H9 (cell line): ENCODE measurements at regions not wholly inside any gene's neighbourhood (a gene's known extent, or its start where the extent isn't known, plus 50 kb on each side); places are given as distances from the start of the nearest gene placed in this dataset.

ENCODE experiments used
- DNase-seq: peaks from one replicate; pipeline ENCODE4 v3.0.0-alpha.2; 2017
- H2AFZ ChIP-seq: one replicate; pipeline ENCODE4 v1.6.1; 2013; ENCODE audit warnings: mild to moderate bottlenecking, low read length, control low read depth, moderate library complexity
- H2AK5ac ChIP-seq: 2 replicates; pipeline ENCODE4 v1.6.1; 2013; ENCODE audit warnings: low read length, control low read depth, mixed read lengths; ENCODE audit not compliant: insufficient read length
- H2BK120ac ChIP-seq: one replicate; pipeline ENCODE4 v1.6.1; 2013; ENCODE audit warnings: low read depth, mild to moderate bottlenecking, low read length, control low read depth, inconsistent platforms; ENCODE audit not compliant: poor library complexity, severe bottlenecking
- H2BK12ac ChIP-seq: 2 replicates; pipeline ENCODE4 v1.6.1; 2013; ENCODE audit warnings: low read length, control low read depth, mixed read lengths, low read depth; ENCODE audit not compliant: insufficient read length
- H2BK15ac ChIP-seq: 2 replicates; pipeline ENCODE4 v1.6.1; 2013; ENCODE audit warnings: low read depth, low read length, control low read depth
- H2BK20ac ChIP-seq: one replicate; pipeline ENCODE4 v1.6.1; 2013; ENCODE audit warnings: low read depth, mild to moderate bottlenecking, low read length, control low read depth, inconsistent platforms; ENCODE audit not compliant: poor library complexity, severe bottlenecking
- H2BK5ac ChIP-seq: 2 replicates; pipeline ENCODE4 v1.6.1; 2013; ENCODE audit warnings: low read length, control low read depth, mixed read lengths; ENCODE audit not compliant: insufficient read length
- H3K14ac ChIP-seq: 2 replicates; pipeline ENCODE4 v1.6.1; 2013; ENCODE audit warnings: low read length, control low read depth; ENCODE audit not compliant: insufficient read depth
- H3K18ac ChIP-seq: 2 replicates; pipeline ENCODE4 v1.6.1; 2013; ENCODE audit warnings: low read depth, mild to moderate bottlenecking, mixed read lengths, low read length, control low read depth; ENCODE audit not compliant: insufficient read length
- H3K23ac ChIP-seq: 2 replicates; pipeline ENCODE4 v1.6.1; 2013; ENCODE audit warnings: low read length, control low read depth, mixed read lengths, low read depth; ENCODE audit not compliant: insufficient read length
- H3K23me2 ChIP-seq: 2 replicates; pipeline ENCODE4 v1.6.1; 2013; ENCODE audit warnings: low read depth, mild to moderate bottlenecking, mixed read lengths, low read length, control low read depth; ENCODE audit not compliant: insufficient read length, poor library complexity, severe bottlenecking
- H3K27ac ChIP-seq: 2 replicates; pipeline ENCODE4 v1.5.1; 2013; ENCODE audit warnings: low read length, control low read depth, mixed read lengths, low read depth; ENCODE audit not compliant: insufficient read length
- H3K27me3 ChIP-seq: 2 replicates; pipeline ENCODE4 v1.6.1; 2013; ENCODE audit warnings: low read length, control low read depth, inconsistent platforms; ENCODE audit not compliant: insufficient read depth
- H3K4ac ChIP-seq: 2 replicates; pipeline ENCODE4 v1.6.1; 2013; ENCODE audit warnings: low read depth, mild to moderate bottlenecking, control low read depth, inconsistent platforms, low read length, moderate library complexity
- H3K4me1 ChIP-seq: 2 replicates; pipeline ENCODE4 v1.6.1; 2013; ENCODE audit warnings: low read length, control low read depth, inconsistent platforms; ENCODE audit not compliant: insufficient read depth
- H3K4me2 ChIP-seq: 2 replicates; pipeline ENCODE4 v1.6.1; 2013; ENCODE audit warnings: low read length, control low read depth, mixed read lengths; ENCODE audit not compliant: insufficient read length, insufficient read depth
- H3K56ac ChIP-seq: 2 replicates; pipeline ENCODE4 v1.6.1; 2013; ENCODE audit warnings: low read depth, mild to moderate bottlenecking, mixed read lengths, low read length, control low read depth; ENCODE audit not compliant: insufficient read length
- H3K79me1 ChIP-seq: 2 replicates; pipeline ENCODE4 v1.6.1; 2013; ENCODE audit warnings: low read depth, mild to moderate bottlenecking, moderate library complexity, low read length, control low read depth, inconsistent platforms; ENCODE audit not compliant: insufficient read depth, poor library complexity, severe bottlenecking
- H3K79me2 ChIP-seq: 2 replicates; pipeline ENCODE4 v1.6.1; 2013; ENCODE audit warnings: low read length, control low read depth, inconsistent platforms; ENCODE audit not compliant: insufficient read depth
- H3K9ac ChIP-seq: 2 replicates; pipeline ENCODE4 v1.6.1; 2013; ENCODE audit warnings: low read length, control low read depth, mixed read lengths; ENCODE audit not compliant: insufficient read length; ENCODE audit errors: extremely low read depth
- H3K9me3 ChIP-seq: one replicate; pipeline ENCODE4 v1.6.1; 2013; ENCODE audit warnings: low read depth, low read length, inconsistent platforms; ENCODE audit not compliant: control insufficient read depth
- H3T11ph ChIP-seq: one replicate; pipeline ENCODE4 v1.6.1; 2013; ENCODE audit warnings: mild to moderate bottlenecking, low read length, control low read depth, inconsistent platforms
- H4K20me1 ChIP-seq: one replicate; pipeline ENCODE4 v1.6.1; 2013; ENCODE audit not compliant: control insufficient read depth, insufficient read length, insufficient read depth
- H4K5ac ChIP-seq: 2 replicates; pipeline ENCODE4 v1.6.1; 2013; ENCODE audit warnings: low read depth, mild to moderate bottlenecking, mixed read lengths, low read length, control low read depth; ENCODE audit not compliant: insufficient read length
- H4K8ac ChIP-seq: replicated peaks from 2 replicates; pipeline ENCODE4 v1.6.1; 2013; ENCODE audit warnings: low read length, control low read depth, mixed read lengths, low read depth; ENCODE audit not compliant: insufficient read length
- H4K91ac ChIP-seq: 2 replicates; pipeline ENCODE4 v1.6.1; 2013; ENCODE audit warnings: low read depth, mild to moderate bottlenecking, moderate library complexity, mixed read lengths, low read length, control low read depth; ENCODE audit not compliant: insufficient read length
- H3K27ac Mint-ChIP-seq, 3 experiments: 2 replicates in 2 of 3; 3 replicates in 1 of 3; pipeline ENCODE4 v1.8.0; 2020 to 2021; ENCODE audit warnings: mixed read lengths in 3 of 3, mild to moderate bottlenecking in 1 of 3, moderate library complexity in 1 of 3
- H3K27me3 Mint-ChIP-seq: 2 replicates; pipeline ENCODE4 v1.8.0; 2021; ENCODE audit warnings: low read depth, mild to moderate bottlenecking, moderate library complexity, mixed read lengths
- H3K36me3 Mint-ChIP-seq, 3 experiments: 2 replicates in 2 of 3; 3 replicates in 1 of 3; pipeline ENCODE4 v1.8.0; 2020 to 2021; ENCODE audit warnings: low read depth in 3 of 3, mixed read lengths in 3 of 3; ENCODE audit not compliant: insufficient read depth in 1 of 3
- H3K4me1 Mint-ChIP-seq, 2 experiments: 2 replicates each; pipeline ENCODE4 v1.8.0; 2020; ENCODE audit warnings: mixed read lengths in 2 of 2
- H3K4me3 Mint-ChIP-seq, 2 experiments: 2 replicates in 1 of 2; 3 replicates in 1 of 2; pipeline ENCODE4 v1.8.0; 2020 to 2021; ENCODE audit warnings: mild to moderate bottlenecking in 2 of 2, mixed read lengths in 2 of 2, moderate library complexity in 1 of 2
- H3K9me3 Mint-ChIP-seq, 2 experiments: 2 replicates in 1 of 2; 3 replicates in 1 of 2; pipeline ENCODE4 v1.8.0; 2020; ENCODE audit warnings: mild to moderate bottlenecking in 2 of 2, mixed read lengths in 2 of 2, moderate library complexity in 1 of 2
- WGBS: extraction: QIAGEN DNeasy Blood & Tissue Kit; methylation state at CpG from one replicate; pipeline ENCODE4 v1.1.7; 2013; ENCODE audit warnings: missing lambda C conversion rate, low lambda C conversion rate, mixed read lengths; ENCODE audit not compliant: insufficient read length; ENCODE audit errors: extremely low coverage; 5-methylcytosine and 5-hydroxymethylcytosine counted together
- TF ChIP-seq, protein P1 (sequence below): fragments of 200-600 bp; sonication (generic); conservative IDR thresholded peaks from 3 replicates; pipeline ENCODE4 v1.8.0; 2021; ENCODE audit warnings: antibody characterized with exemption, mild to moderate bottlenecking

DNA sequence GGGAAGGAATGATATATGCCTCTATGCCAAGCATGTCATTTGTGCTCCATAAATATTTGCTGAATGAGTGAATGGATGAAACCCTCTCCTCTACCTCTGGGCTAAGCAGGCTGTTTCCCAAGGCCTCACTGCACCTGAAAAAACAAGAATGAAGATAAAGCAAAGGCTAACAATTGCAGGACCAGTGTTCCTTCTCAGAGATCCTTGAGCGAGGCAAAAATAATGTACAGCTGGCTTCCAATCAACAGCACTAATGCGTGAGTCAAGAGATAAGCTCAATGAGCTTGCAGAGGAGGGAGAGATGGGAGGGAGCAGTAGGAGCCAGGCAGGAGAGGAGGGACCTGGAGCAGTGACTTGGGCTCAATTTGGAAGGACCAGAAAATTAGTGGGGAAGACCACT lies 144.5 kb upstream of the NFE2L3 start:
- Histone ChIP-seq H3K56ac (no peak overlapping the region), H2BK15ac (no peak overlapping the region), H3K4ac (no peak overlapping the region), H2BK20ac (no peak overlapping the region), H2AK5ac (no peak overlapping the region), H3T11ph (no peak overlapping the region), H3K9me3 (peaks cover 8% of the 10 kb centered on the region), H3K79me2 (no peaks in the 10 kb centered on the region), H3K27ac (no peak overlapping the region), H3K27me3 (no peaks in the 10 kb centered on the region), H4K5ac (no peak overlapping the region), H3K9ac (no peak overlapping the region), H4K8ac (no peak overlapping the region), H4K20me1 (no peaks in the 10 kb centered on the region), H3K4me1 (no peaks in the 10 kb centered on the region), H3K79me1 (no peaks in the 10 kb centered on the region), H3K18ac (no peak overlapping the region), H3K4me2 (no peak overlapping the region), H3K14ac (no peak overlapping the region), H3K23ac (no peak overlapping the region), H2AFZ (no peak overlapping the region), H2BK12ac (no peak overlapping the region), H3K23me2 (no peaks in the 10 kb centered on the region), H2BK120ac (no peak overlapping the region), H2BK5ac (no peak overlapping the region), H4K91ac (no peak overlapping the region)
- peaks cover 39% of the 10 kb centered on the region in 2 experiments for H3K9me3 Mint-ChIP-seq
- 0 out of 4 replicates have a peak, but pooled peaks cover 0 to 3% of the 10 kb centered on the region in 2 experiments for H3K4me1 Mint-ChIP-seq
- DNase-seq: no peak
- WGBS: no CpG with 5 or more reads among the region's 2 CpGs
- H3K36me3 Mint-ChIP-seq: peaks cover 17 to 36% (median 25%) of the 10 kb centered on the region in 3 experiments
- no peak overlapping the region for H3K4me3 Mint-ChIP-seq
- H3K27ac Mint-ChIP-seq: no peak overlapping the region
- TF ChIP-seq, protein P1, sequence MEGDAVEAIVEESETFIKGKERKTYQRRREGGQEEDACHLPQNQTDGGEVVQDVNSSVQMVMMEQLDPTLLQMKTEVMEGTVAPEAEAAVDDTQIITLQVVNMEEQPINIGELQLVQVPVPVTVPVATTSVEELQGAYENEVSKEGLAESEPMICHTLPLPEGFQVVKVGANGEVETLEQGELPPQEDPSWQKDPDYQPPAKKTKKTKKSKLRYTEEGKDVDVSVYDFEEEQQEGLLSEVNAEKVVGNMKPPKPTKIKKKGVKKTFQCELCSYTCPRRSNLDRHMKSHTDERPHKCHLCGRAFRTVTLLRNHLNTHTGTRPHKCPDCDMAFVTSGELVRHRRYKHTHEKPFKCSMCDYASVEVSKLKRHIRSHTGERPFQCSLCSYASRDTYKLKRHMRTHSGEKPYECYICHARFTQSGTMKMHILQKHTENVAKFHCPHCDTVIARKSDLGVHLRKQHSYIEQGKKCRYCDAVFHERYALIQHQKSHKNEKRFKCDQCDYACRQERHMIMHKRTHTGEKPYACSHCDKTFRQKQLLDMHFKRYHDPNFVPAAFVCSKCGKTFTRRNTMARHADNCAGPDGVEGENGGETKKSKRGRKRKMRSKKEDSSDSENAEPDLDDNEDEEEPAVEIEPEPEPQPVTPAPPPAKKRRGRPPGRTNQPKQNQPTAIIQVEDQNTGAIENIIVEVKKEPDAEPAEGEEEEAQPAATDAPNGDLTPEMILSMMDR: no peak
- H3K27me3 Mint-ChIP-seq: peaks cover 19% of the 10 kb centered on the region
